ENCODE measurements at regions not wholly inside any gene's neighbourhood (a gene's known extent, or its start where the extent isn't known, plus 50 kb on each side); places are given as distances from the start of the nearest gene placed in this dataset.

GRCh38 chr4:32840461-32841189 is 2120.5 kb downstream of the PCDH7 start:
- DNase-seq (no peak), ATAC-seq (no peak)
- H3K27ac Mint-ChIP-seq: no peak overlapping the region
- H3K9me3 ChIP-seq (ENCODE audit: control insufficient read depth, low read length, poor library complexity, severe bottlenecking): no peaks in the 10 kb centered on the region
- H3K4me1 Mint-ChIP-seq: no peaks in the 10 kb centered on the region
- H3K4me3 Mint-ChIP-seq: no peak overlapping the region
- no peaks in the 10 kb centered on the region for H3K36me3 Mint-ChIP-seq (ENCODE audit: low read depth)
- no peaks in the 10 kb centered on the region for H3K27me3 Mint-ChIP-seq

- Mint-ChIP-seq H3K4me3 (no peak overlapping the region), H3K4me1 (no peaks in the 10 kb centered on the region), H3K36me3 (ENCODE audit: low read depth) (no peaks in the 10 kb centered on the region), H3K27ac (no peak overlapping the region), H3K27me3 (no peaks in the 10 kb centered on the region)
- ATAC-seq: no peak
- no peak for DNase-seq
- no peaks in the 10 kb centered on the region for H3K9me3 ChIP-seq (ENCODE audit: control insufficient read depth, low read length, poor library complexity, severe bottlenecking)
Measured at GRCh38 chr4:32841217-32841616, 2121.0 kb downstream of the PCDH7 start.

DNA sequence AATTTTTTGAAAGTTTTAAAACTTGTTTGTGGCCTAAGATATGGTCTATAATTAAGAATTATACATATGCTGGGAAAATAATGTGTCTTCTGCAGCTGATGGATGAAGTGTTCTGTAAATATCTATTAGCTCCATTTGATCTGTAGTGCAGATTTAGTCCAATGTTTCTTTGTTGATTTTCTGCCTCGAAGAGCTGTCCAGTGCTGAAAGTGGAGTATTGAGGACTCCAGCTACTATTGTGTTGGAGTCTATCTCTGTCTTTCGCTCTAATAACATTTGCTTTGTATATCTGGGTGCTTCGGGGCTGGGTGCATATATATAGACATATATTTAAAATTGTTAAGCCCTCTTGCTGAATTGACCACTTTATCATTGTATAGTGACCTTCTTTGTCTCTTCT is 2127.3 kb downstream of the PCDH7 start:
- Mint-ChIP-seq H3K4me3 (no peak overlapping the region), H3K27me3 (no peaks in the 10 kb centered on the region), H3K4me1 (no peaks in the 10 kb centered on the region), H3K36me3 (ENCODE audit: low read depth) (no peaks in the 10 kb centered on the region), H3K27ac (no peak overlapping the region)
- ATAC-seq (no peak), DNase-seq (no peak)
- H3K9me3 ChIP-seq (ENCODE audit: control insufficient read depth, low read length, poor library complexity, severe bottlenecking): no peaks in the 10 kb centered on the region

DNA sequence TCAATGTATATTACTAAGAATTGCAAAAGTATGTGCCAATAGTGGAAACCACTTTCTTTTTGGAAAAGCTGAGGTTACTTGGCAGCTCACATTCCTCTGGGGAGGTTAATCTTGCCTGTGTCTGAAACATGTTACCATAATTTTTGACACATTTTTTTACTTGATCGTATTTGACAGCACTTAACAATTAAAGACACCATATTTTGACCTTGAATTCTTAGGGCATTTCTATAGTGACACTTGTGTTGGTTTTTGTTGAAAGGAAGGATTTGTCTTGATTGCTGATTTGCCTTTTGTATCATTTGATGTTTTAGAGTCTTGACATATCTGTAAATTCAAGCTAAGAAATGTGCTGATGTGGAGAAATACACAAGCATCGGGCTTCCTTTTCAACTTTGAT is 2135.5 kb downstream of the PCDH7 start:
- H3K4me1 Mint-ChIP-seq: no peaks in the 10 kb centered on the region
- H3K27ac Mint-ChIP-seq: no peak overlapping the region
- ATAC-seq (no peak), DNase-seq (no peak)
- H3K4me3 Mint-ChIP-seq: no peak overlapping the region
- no peaks in the 10 kb centered on the region for H3K9me3 ChIP-seq (ENCODE audit: control insufficient read depth, low read length, poor library complexity, severe bottlenecking)
- no peaks in the 10 kb centered on the region for H3K27me3 Mint-ChIP-seq
- H3K36me3 Mint-ChIP-seq (ENCODE audit: low read depth): no peaks in the 10 kb centered on the region

DNA sequence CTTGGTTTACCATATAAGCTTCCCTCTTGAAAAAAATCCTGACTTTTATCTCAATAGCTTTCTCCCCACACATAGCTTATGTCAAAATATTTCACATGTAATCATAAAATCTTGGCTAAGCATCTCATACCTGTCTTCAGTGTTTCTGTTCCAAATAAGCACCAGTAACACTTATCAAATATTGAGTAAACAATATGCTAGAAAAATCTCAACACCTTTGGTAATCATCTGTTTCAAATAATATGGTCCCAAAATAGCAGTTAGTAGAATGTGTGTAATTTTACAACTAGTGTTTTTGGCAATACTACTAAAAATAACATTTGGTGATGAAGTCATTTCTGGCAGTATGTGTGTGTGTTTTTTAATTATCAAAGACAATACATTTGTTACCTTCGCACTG is 2138.2 kb downstream of the PCDH7 start:
- ATAC-seq: no peak
- H3K4me1 Mint-ChIP-seq: no peaks in the 10 kb centered on the region
- H3K4me3 Mint-ChIP-seq: no peak overlapping the region
- no peaks in the 10 kb centered on the region for H3K27me3 Mint-ChIP-seq
- no peaks in the 10 kb centered on the region for H3K36me3 Mint-ChIP-seq (ENCODE audit: low read depth)
- no peak overlapping the region for H3K27ac Mint-ChIP-seq
- no peaks in the 10 kb centered on the region for H3K9me3 ChIP-seq (ENCODE audit: control insufficient read depth, low read length, poor library complexity, severe bottlenecking)
- DNase-seq: no peak

GRCh38 chr4:32858971-32859370 is 2138.8 kb downstream of the PCDH7 start:
- H3K36me3 Mint-ChIP-seq (ENCODE audit: low read depth): no peaks in the 10 kb centered on the region
- DNase-seq (no peak), ATAC-seq (no peak)
- H3K4me1 Mint-ChIP-seq: no peaks in the 10 kb centered on the region
- H3K27ac Mint-ChIP-seq: no peak overlapping the region
- H3K9me3 ChIP-seq (ENCODE audit: control insufficient read depth, low read length, poor library complexity, severe bottlenecking): no peaks in the 10 kb centered on the region
- no peak overlapping the region for H3K4me3 Mint-ChIP-seq
- no peaks in the 10 kb centered on the region for H3K27me3 Mint-ChIP-seq

GRCh38 chr4:32864713-32865351 is 2144.7 kb downstream of the PCDH7 start:
- no peak overlapping the region for H3K27ac Mint-ChIP-seq
- no peaks in the 10 kb centered on the region for H3K27me3 Mint-ChIP-seq
- no peaks in the 10 kb centered on the region for H3K36me3 Mint-ChIP-seq (ENCODE audit: low read depth)
- DNase-seq (no peak), ATAC-seq (no peak)
- H3K9me3 ChIP-seq (ENCODE audit: control insufficient read depth, low read length, poor library complexity, severe bottlenecking): no peaks in the 10 kb centered on the region
- H3K4me1 Mint-ChIP-seq: no peaks in the 10 kb centered on the region
- H3K4me3 Mint-ChIP-seq: no peak overlapping the region

- H3K27me3 Mint-ChIP-seq: no peaks in the 10 kb centered on the region
- ATAC-seq (no peak), DNase-seq (no peak)
- H3K4me3 Mint-ChIP-seq: no peak overlapping the region
- H3K27ac Mint-ChIP-seq: no peak overlapping the region
- H3K9me3 ChIP-seq (ENCODE audit: control insufficient read depth, low read length, poor library complexity, severe bottlenecking): no peaks in the 10 kb centered on the region
- no peaks in the 10 kb centered on the region for H3K4me1 Mint-ChIP-seq
- H3K36me3 Mint-ChIP-seq (ENCODE audit: low read depth): no peaks in the 10 kb centered on the region
Measured at GRCh38 chr4:32876546-32876945, 2156.4 kb downstream of the PCDH7 start.

DNA sequence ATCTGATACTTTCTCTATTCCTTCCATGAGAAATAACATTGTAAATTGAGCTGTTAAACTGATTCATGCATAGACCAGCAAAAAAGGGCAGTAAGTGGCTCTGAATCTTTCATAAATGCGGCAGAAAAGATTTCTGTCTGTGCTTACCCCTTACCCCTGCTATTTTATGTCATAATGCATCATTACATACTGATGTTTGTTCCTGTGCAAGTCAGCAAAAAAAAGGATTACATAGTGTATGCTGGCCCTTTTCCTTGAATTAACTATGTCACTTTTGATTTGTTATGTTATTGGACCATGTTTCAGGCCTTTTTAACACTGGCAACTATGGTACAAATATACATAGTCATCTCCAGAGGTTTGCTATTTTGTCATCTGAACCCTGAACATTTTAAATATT is 2159.7 kb downstream of the PCDH7 start:
- H3K9me3 ChIP-seq (ENCODE audit: control insufficient read depth, low read length, poor library complexity, severe bottlenecking): no peaks in the 10 kb centered on the region
- H3K27ac Mint-ChIP-seq: no peak overlapping the region
- no peak overlapping the region for H3K4me3 Mint-ChIP-seq
- H3K4me1 Mint-ChIP-seq: no peaks in the 10 kb centered on the region
- no peaks in the 10 kb centered on the region for H3K36me3 Mint-ChIP-seq (ENCODE audit: low read depth)
- H3K27me3 Mint-ChIP-seq: no peaks in the 10 kb centered on the region
- DNase-seq (no peak), ATAC-seq (no peak)

DNA sequence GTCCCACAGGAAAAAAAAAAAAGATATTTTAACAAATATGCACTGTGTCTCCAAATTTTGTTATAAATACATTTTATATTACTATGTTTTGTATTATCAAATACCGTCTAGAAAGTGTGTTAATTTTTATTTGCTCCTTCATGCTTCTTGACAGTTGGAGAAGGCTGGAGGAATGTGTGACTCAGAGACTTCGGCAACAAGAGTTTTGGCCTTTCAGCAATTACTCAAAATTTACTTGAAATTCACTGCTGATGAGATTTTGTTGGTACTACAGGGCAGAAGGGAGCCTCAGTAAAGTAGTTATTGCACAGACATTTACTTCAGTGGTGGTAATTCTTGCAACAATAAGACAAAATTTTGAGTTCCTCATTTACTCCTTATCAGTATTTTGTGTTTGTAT is 2164.0 kb downstream of the PCDH7 start:
- H3K9me3 ChIP-seq (ENCODE audit: control insufficient read depth, low read length, poor library complexity, severe bottlenecking): no peaks in the 10 kb centered on the region
- ATAC-seq: no peak
- DNase-seq: no peak
- Mint-ChIP-seq H3K27ac (no peak overlapping the region), H3K4me3 (no peak overlapping the region), H3K4me1 (no peaks in the 10 kb centered on the region), H3K36me3 (ENCODE audit: low read depth) (no peaks in the 10 kb centered on the region), H3K27me3 (no peaks in the 10 kb centered on the region)

- no peak overlapping the region for H3K27ac Mint-ChIP-seq
- DNase-seq: no peak
- H3K4me1 Mint-ChIP-seq: no peaks in the 10 kb centered on the region
- no peak overlapping the region for H3K4me3 Mint-ChIP-seq
- H3K27me3 Mint-ChIP-seq: no peaks in the 10 kb centered on the region
- no peaks in the 10 kb centered on the region for H3K36me3 Mint-ChIP-seq (ENCODE audit: low read depth)
- no peaks in the 10 kb centered on the region for H3K9me3 ChIP-seq (ENCODE audit: control insufficient read depth, low read length, poor library complexity, severe bottlenecking)
- no peak for ATAC-seq
Measured at GRCh38 chr4:32890398-32890797, 2170.2 kb downstream of the PCDH7 start.

GRCh38 chr4:32909053-32909452 is 2188.9 kb downstream of the PCDH7 start:
- Mint-ChIP-seq H3K4me3 (no peak overlapping the region), H3K27ac (no peak overlapping the region), H3K4me1 (no peaks in the 10 kb centered on the region), H3K27me3 (no peaks in the 10 kb centered on the region), H3K36me3 (ENCODE audit: low read depth) (no peaks in the 10 kb centered on the region)
- peaks cover 2% of the 10 kb centered on the region for H3K9me3 ChIP-seq (ENCODE audit: control insufficient read depth, low read length, poor library complexity, severe bottlenecking)
- DNase-seq (no peak), ATAC-seq (no peak)

- Mint-ChIP-seq H3K27me3 (no peaks in the 10 kb centered on the region), H3K4me3 (no peak overlapping the region), H3K36me3 (ENCODE audit: low read depth) (no peaks in the 10 kb centered on the region), H3K27ac (no peak overlapping the region), H3K4me1 (no peaks in the 10 kb centered on the region)
- H3K9me3 ChIP-seq (ENCODE audit: control insufficient read depth, low read length, poor library complexity, severe bottlenecking): peaks cover 2% of the 10 kb centered on the region
- ATAC-seq: no peak
- no peak for DNase-seq
Measured at GRCh38 chr4:32909736-32910135, 2189.6 kb downstream of the PCDH7 start.

- no peaks in the 10 kb centered on the region for H3K9me3 ChIP-seq (ENCODE audit: control insufficient read depth, low read length, poor library complexity, severe bottlenecking)
- DNase-seq (no peak), ATAC-seq (no peak)
- Mint-ChIP-seq H3K36me3 (ENCODE audit: low read depth) (no peaks in the 10 kb centered on the region), H3K27ac (no peak overlapping the region), H3K4me1 (no peaks in the 10 kb centered on the region), H3K27me3 (no peaks in the 10 kb centered on the region), H3K4me3 (no peak overlapping the region)
Measured at GRCh38 chr4:32917586-32917985, 2197.4 kb downstream of the PCDH7 start.

Data from T-helper 17 cell (primary cell).